ENCODE measurements at regions not wholly inside any gene's neighbourhood (a gene's known extent, or its start where the extent isn't known, plus 50 kb on each side); places are given as distances from the start of the nearest gene placed in this dataset.

DNA sequence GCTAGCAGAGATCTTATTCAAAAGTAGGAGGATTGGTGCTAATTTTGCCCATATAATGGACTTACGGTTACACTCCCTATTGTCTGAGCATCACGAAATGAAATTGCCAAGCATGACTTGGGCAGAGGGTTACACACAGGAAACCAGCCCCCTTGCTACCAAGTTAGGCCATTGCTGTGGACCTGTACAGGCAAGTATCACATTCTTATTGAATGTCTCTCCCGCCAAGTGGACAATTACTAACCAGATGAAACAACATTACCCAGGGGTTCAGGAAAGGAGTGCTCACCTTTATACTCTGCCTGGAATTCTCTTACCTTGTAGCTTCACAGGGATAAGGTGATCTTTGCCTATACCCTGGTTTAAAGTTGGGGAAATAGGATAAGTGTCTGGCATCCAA is 70.6 kb upstream of the TOX3 start:
- no peak overlapping the region for H3K27ac ChIP-seq
- TF ChIP-seq, protein P1, sequence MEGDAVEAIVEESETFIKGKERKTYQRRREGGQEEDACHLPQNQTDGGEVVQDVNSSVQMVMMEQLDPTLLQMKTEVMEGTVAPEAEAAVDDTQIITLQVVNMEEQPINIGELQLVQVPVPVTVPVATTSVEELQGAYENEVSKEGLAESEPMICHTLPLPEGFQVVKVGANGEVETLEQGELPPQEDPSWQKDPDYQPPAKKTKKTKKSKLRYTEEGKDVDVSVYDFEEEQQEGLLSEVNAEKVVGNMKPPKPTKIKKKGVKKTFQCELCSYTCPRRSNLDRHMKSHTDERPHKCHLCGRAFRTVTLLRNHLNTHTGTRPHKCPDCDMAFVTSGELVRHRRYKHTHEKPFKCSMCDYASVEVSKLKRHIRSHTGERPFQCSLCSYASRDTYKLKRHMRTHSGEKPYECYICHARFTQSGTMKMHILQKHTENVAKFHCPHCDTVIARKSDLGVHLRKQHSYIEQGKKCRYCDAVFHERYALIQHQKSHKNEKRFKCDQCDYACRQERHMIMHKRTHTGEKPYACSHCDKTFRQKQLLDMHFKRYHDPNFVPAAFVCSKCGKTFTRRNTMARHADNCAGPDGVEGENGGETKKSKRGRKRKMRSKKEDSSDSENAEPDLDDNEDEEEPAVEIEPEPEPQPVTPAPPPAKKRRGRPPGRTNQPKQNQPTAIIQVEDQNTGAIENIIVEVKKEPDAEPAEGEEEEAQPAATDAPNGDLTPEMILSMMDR (conservative IDR thresholded peaks at IDR 0.05), result no peak

DNA sequence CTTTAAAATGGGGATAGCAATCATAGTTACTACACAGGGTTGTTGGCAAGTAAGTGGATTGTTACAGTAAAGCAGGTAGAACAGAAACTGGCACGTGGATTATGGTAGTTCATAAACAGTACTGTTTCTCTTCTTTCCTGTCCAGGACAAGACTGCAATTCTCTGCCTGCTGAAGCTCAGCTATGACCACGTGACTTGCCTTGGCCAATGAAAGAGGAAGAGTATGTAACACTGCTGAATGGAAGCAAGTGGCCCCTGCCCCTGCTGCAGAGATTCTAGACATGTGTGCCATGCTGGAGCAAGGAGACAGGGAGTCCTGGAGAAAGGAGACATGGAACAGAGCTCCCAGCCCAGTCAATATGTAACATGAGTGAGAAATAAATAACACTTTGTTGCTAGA is 66.6 kb upstream of the TOX3 start:
- TF ChIP-seq, protein P1 (conservative IDR thresholded peaks at IDR 0.05), result no peak
- no peak overlapping the region for H3K27ac ChIP-seq

DNA sequence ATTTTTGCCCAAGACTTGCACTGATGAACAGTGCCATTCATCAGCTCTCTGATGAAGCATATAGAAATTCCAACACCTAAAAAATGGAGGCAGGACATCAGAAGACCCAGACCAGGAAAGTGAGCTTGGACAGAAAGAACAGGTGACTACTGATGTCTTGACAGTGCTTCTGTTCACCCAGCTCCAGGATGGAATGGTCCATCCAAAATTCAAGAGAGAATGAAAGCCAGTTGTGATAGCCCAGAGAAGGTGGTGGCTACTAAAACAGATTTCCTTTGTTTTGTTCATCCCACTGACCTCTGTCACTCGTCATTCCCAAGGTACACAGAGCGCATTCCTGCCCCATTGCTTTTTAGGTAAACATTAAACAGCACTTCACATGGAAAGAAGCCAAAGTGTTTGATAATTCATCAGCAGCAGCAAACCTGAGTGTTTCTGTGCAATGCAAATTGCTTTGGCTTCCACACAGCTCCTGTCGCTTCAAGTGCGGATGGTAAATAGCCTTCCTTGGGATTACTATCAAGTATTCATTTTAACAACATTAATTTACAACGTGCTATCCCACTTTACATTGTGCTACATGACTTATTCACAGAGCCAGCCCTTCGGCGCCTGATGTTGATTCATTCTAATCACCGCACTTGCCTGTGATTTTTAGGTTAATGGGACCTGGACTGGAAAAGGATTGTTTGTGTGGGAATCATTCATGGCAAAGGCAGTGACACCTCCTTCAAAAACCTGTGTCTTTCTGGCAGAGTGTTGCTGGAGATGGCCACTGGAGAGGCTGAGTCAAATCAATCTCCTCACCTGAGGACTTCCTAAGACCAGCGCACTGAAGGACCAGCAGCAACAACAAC is 65.1 kb upstream of the TOX3 start:
- peak overlapping the region; percentile 62 for H3K27ac ChIP-seq
- TF ChIP-seq, protein P1 (conservative IDR thresholded peaks at IDR 0.05), result no peak

DNA sequence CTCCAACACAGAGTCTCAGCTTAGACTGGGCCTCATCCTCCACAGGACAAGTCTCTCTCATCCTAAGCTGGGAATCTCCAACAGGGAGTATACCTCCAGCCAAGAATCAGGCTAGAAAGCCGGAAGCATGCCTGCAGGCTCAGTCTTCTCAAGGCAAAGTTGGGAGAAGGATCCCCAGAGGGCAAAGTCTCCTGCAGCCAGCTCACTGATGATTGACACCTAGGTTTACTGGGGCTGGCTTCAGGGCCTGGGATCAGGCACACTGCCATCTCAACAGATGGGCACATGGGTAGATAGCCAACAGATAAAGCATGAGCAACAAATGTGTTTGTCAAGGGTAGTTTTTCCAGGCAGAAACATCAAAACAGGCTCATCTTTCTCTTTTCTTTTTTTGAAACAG is 56.1 kb upstream of the TOX3 start:
- peak overlapping the region; percentile 65 for H3K27ac ChIP-seq
- TF ChIP-seq, protein P1 (conservative IDR thresholded peaks at IDR 0.05), result no peak

DNA sequence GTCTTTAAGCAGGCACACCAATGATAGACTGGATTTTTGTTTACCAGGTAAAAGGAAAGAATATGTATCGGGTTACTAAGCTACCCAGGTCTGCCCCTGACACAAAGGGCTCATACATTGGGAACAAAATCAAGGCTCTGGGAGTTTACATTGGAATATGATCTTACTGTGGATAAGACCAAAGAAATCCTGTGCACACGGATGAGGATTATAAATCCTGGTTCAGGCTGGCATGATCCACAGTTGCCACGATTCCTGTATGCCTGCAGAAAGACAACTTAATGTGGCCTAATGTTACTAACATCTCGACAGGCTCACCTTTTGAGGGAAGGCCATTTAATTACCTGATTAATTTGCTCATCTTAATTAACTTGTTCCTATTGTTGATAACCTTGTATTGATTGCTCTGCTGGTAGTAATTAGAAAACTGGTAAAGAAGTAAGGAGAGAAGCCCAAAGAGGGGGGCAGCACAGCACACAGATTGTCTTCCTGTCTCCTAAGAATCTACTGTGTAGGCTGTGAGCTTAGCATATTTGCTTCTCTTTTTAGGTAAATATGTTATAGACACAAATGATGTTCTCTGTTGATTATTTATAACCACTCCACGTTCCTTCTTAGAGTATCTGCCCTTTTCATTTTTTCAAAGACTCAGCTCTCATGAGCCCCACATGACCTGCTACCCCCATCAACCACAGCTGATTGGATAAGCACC is 51.0 kb upstream of the TOX3 start:
- H3K27ac ChIP-seq, result peak overlapping the region; percentile 68
- TF ChIP-seq, protein P1 (conservative IDR thresholded peaks at IDR 0.05), result no peak

GRCh38 chr16:52597073-52597771 is 50.3 kb upstream of the TOX3 start:
- TF ChIP-seq, protein P1 (conservative IDR thresholded peaks at IDR 0.05), result no peak
- peak overlapping the region; percentile 68 for H3K27ac ChIP-seq
